ENCODE measurements at regions not wholly inside any gene's neighbourhood (a gene's known extent, or its start where the extent isn't known, plus 50 kb on each side); places are given as distances from the start of the nearest gene placed in this dataset.

DNA sequence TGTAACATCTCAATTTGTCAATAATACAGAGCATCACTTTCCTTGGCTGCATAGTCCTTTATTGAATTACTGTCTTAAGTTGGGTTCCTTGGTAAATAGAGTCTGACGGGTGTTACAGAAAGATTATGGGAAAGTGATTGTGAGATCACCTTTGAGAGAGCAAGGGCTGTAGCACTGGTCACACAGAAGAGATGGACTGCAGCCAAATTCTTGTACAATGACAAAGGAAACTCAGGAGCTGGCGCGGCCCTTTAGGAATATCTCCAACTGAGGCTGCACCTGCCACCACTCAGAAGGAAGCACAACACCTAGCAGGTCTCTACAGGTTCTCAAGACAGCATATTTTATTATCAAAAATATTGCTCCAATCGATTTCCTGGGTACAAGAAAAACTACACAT is 350.0 kb upstream of the ISL1 start:
- TF ChIP-seq, protein P1, sequence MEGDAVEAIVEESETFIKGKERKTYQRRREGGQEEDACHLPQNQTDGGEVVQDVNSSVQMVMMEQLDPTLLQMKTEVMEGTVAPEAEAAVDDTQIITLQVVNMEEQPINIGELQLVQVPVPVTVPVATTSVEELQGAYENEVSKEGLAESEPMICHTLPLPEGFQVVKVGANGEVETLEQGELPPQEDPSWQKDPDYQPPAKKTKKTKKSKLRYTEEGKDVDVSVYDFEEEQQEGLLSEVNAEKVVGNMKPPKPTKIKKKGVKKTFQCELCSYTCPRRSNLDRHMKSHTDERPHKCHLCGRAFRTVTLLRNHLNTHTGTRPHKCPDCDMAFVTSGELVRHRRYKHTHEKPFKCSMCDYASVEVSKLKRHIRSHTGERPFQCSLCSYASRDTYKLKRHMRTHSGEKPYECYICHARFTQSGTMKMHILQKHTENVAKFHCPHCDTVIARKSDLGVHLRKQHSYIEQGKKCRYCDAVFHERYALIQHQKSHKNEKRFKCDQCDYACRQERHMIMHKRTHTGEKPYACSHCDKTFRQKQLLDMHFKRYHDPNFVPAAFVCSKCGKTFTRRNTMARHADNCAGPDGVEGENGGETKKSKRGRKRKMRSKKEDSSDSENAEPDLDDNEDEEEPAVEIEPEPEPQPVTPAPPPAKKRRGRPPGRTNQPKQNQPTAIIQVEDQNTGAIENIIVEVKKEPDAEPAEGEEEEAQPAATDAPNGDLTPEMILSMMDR (IDR thresholded peaks at IDR 0.05 in 4 of 5, conservative IDR thresholded peaks at IDR 0.05 in 1 of 5) = no peak
- no peak for TF ChIP-seq POLR2A (IDR thresholded peaks at IDR 0.05)

Data from gastrocnemius medialis (tissue), 4 donors.